Nephron progenitor cell (in vitro differentiated cells): ENCODE measurements at regions not wholly inside any gene's neighbourhood (a gene's known extent, or its start where the extent isn't known, plus 50 kb on each side); places are given as distances from the start of the nearest gene placed in this dataset.
"Not testable (repeated sequence)": the region's sequence is repeated elsewhere in the genome, so short reads cannot be mapped to it uniquely, and the experiment has no call there.

Source experiments
- DNase-seq: peaks from one replicate; pipeline ENCODE4 v3.0.0; 2021
- H3K27ac Mint-ChIP-seq: 2 replicates; pipeline ENCODE4 v1.8.0; 2021; ENCODE audit warnings: mild to moderate bottlenecking, moderate library complexity, mixed read lengths
- H3K27me3 Mint-ChIP-seq: 2 replicates; pipeline ENCODE4 v1.8.0; 2021; ENCODE audit warnings: mild to moderate bottlenecking, low read depth, mixed read lengths; ENCODE audit not compliant: poor library complexity
- H3K36me3 Mint-ChIP-seq: 2 replicates; pipeline ENCODE4 v1.8.0; 2021; ENCODE audit warnings: low read depth, mixed read lengths
- H3K4me1 Mint-ChIP-seq: 2 replicates; pipeline ENCODE4 v1.8.0; 2021; ENCODE audit warnings: mixed read lengths
- H3K4me3 Mint-ChIP-seq: 2 replicates; pipeline ENCODE4 v1.8.0; 2021; ENCODE audit warnings: mild to moderate bottlenecking, moderate library complexity, mixed read lengths
- H3K9me3 Mint-ChIP-seq: 2 replicates; pipeline ENCODE4 v1.8.0; 2021; ENCODE audit warnings: mild to moderate bottlenecking, moderate library complexity, mixed read lengths
- CTCF ChIP-seq: fragments of 200-600 bp; sonication (generic); IDR thresholded peaks from 2 replicates; pipeline ENCODE4 v1.5.0; 2021; ENCODE audit warnings: antibody characterized with exemption

- Mint-ChIP-seq H3K4me1 (no peaks in the 10 kb centered on the region), H3K9me3 (no peaks in the 10 kb centered on the region), H3K27me3 (no peaks in the 10 kb centered on the region), H3K27ac (no peak overlapping the region), H3K36me3 (no peaks in the 10 kb centered on the region), H3K4me3 (no peak overlapping the region)
- DNase-seq, result no peak
- no peak for TF ChIP-seq CTCF
Measured at GRCh38 chr4:188439641-188440311, 300.5 kb downstream of the TRIML1 start.

GRCh38 chr4:188444500-188444899 lies 305.3 kb downstream of the TRIML1 start:
- H3K4me3 Mint-ChIP-seq, result no peak overlapping the region
- H3K36me3 Mint-ChIP-seq, result no peaks in the 10 kb centered on the region
- no peak for TF ChIP-seq CTCF
- DNase-seq, result no peak
- no peaks in the 10 kb centered on the region for H3K9me3 Mint-ChIP-seq
- peak overlapping the region; percentile 12 for H3K27ac Mint-ChIP-seq
- H3K4me1 Mint-ChIP-seq, result no peaks in the 10 kb centered on the region
- no peaks in the 10 kb centered on the region for H3K27me3 Mint-ChIP-seq

GRCh38 chr4:188448996-188449395 lies 309.8 kb downstream of the TRIML1 start:
- H3K4me3 Mint-ChIP-seq, H3K36me3 Mint-ChIP-seq, H3K9me3 Mint-ChIP-seq, DNase-seq, H3K27ac Mint-ChIP-seq, H3K27me3 Mint-ChIP-seq, H3K4me1 Mint-ChIP-seq: not testable (repeated sequence)

- no peaks in the 10 kb centered on the region for H3K4me1 Mint-ChIP-seq
- H3K9me3 Mint-ChIP-seq, result no peaks in the 10 kb centered on the region
- no peak for TF ChIP-seq CTCF
- no peak overlapping the region for H3K4me3 Mint-ChIP-seq
- no peak overlapping the region for H3K27ac Mint-ChIP-seq
- H3K36me3 Mint-ChIP-seq, result no peaks in the 10 kb centered on the region
- DNase-seq, result no peak
- peaks cover 4% of the 10 kb centered on the region for H3K27me3 Mint-ChIP-seq
Measured at GRCh38 chr4:188450571-188450970, 311.3 kb downstream of the TRIML1 start.

GRCh38 chr4:188452097-188452496 lies 312.9 kb downstream of the TRIML1 start:
- no peak overlapping the region for H3K4me3 Mint-ChIP-seq
- no peaks in the 10 kb centered on the region for H3K4me1 Mint-ChIP-seq
- H3K9me3 Mint-ChIP-seq, result no peaks in the 10 kb centered on the region
- no peak for TF ChIP-seq CTCF
- H3K27me3 Mint-ChIP-seq, result peaks cover 4% of the 10 kb centered on the region
- no peaks in the 10 kb centered on the region for H3K36me3 Mint-ChIP-seq
- H3K27ac Mint-ChIP-seq, result no peak overlapping the region
- no peak for DNase-seq

- no peak for TF ChIP-seq CTCF
- H3K9me3 Mint-ChIP-seq, result peaks cover 9% of the 10 kb centered on the region
- H3K27ac Mint-ChIP-seq, result no peak overlapping the region
Measured at GRCh38 chr4:188454575-188454974, 315.3 kb downstream of the TRIML1 start.

More at GRCh38 chr4:188454575-188454974, 315.3 kb downstream of the TRIML1 start:
- no peak for DNase-seq
- H3K27me3 Mint-ChIP-seq, result peaks cover 8% of the 10 kb centered on the region
- H3K4me1 Mint-ChIP-seq, result no peaks in the 10 kb centered on the region
- no peak overlapping the region for H3K4me3 Mint-ChIP-seq
- H3K36me3 Mint-ChIP-seq, result no peaks in the 10 kb centered on the region
